Stomach (tissue), 8 donors: ENCODE measurements at regions not wholly inside any gene's neighbourhood (a gene's known extent, or its start where the extent isn't known, plus 50 kb on each side); places are given as distances from the start of the nearest gene placed in this dataset.
"Not testable (repeated sequence)": the region's sequence is repeated elsewhere in the genome, so short reads cannot be mapped to it uniquely, and the experiment has no call there.

Experiments
- DNase-seq, 2 donors: peaks; one replicate each; pipeline versions ENCODE4 v3.0.0 to v3.0.0-alpha.2; 2013 to 2019
- H3K27ac ChIP-seq, 5 donors: fragments of 200-600 bp in 4 of 5; sonication (generic) in 4 of 5; one replicate each; pipeline ENCODE4 v1.5.1; 2013 to 2019; ENCODE audit warnings: mild to moderate bottlenecking in 1 of 5, moderate library complexity in 1 of 5
- H3K27me3 ChIP-seq, 3 donors: fragments of 200-600 bp; sonication (generic); one replicate each; pipeline ENCODE4 v1.5.1; 2017 to 2019; ENCODE audit warnings: mixed run types in 1 of 3
- H3K36me3 ChIP-seq, 4 donors: fragments of 200-600 bp; sonication (generic); 1 replicate in 3 of 4; 2 replicates in 1 of 4; pipeline ENCODE4 v1.5.1; 2016 to 2019
- H3K4me1 ChIP-seq, 4 donors: fragments of 200-600 bp; sonication (generic); one replicate each; pipeline ENCODE4 v1.5.1; 2016 to 2019
- H3K4me3 ChIP-seq, 4 donors: fragments of 200-600 bp; sonication (generic) in 3 of 4; one replicate each; pipeline ENCODE4 v1.5.1; 2016 to 2019; ENCODE audit warnings: mild to moderate bottlenecking in 1 of 4
- H3K9me3 ChIP-seq, 4 donors: fragments of 200-600 bp; sonication (generic); one replicate each; pipeline ENCODE4 v1.5.1; 2016 to 2019
- EP300 ChIP-seq: sonication (generic); formaldehyde crosslinking; IDR thresholded peaks from one replicate; pipeline ENCODE4 v1.6.1; 2017; ENCODE audit warnings: antibody characterized with exemption
- POLR2A ChIP-seq, 4 donors: fragments of 450-650 bp; IDR thresholded peaks; one replicate each; pipeline ENCODE4 v1.6.1; 2016; ENCODE audit warnings: antibody characterized with exemption in 4 of 4, control low read depth in 2 of 4, mild to moderate bottlenecking in 1 of 4, moderate library complexity in 1 of 4
- POLR2AphosphoS5 ChIP-seq, 3 donors: sonication (generic); formaldehyde crosslinking; IDR thresholded peaks; one replicate each; pipeline ENCODE4 v1.6.1; 2016; ENCODE audit warnings: antibody characterized with exemption in 3 of 3
- WGBS, 5 donors: extraction: QIAGEN DNeasy Blood & Tissue Kit in 3 of 5; methylation state at CpG; one replicate each; pipeline versions ENCODE4 v1.1.5 to v1.1.7; 2013 to 2018; 5-methylcytosine and 5-hydroxymethylcytosine counted together
- intact Hi-C: fragments of 100-400 bp; cut with DNase I; formaldehyde crosslinking; loops from one replicate; pipeline ENCODE4 v1.15.1; 2023; ENCODE audit warnings: low total_unique reads
- TF ChIP-seq, protein P1 (sequence below), 7 experiments: fragments of 450-650 bp in 4 of 7; fragments of 200-600 bp in 3 of 7; sonication (generic) in 3 of 7; IDR thresholded peaks; one replicate each; pipeline ENCODE4 v1.5.1; 2016 to 2019; ENCODE audit warnings: antibody characterized with exemption in 7 of 7, control low read depth in 2 of 7, mild to moderate bottlenecking in 1 of 7
- donor health status: healthy with polysubstance abuse.
- donor health status: Bipolar disorder and iron deficiency.
- donor health status: healthy.

DNA sequence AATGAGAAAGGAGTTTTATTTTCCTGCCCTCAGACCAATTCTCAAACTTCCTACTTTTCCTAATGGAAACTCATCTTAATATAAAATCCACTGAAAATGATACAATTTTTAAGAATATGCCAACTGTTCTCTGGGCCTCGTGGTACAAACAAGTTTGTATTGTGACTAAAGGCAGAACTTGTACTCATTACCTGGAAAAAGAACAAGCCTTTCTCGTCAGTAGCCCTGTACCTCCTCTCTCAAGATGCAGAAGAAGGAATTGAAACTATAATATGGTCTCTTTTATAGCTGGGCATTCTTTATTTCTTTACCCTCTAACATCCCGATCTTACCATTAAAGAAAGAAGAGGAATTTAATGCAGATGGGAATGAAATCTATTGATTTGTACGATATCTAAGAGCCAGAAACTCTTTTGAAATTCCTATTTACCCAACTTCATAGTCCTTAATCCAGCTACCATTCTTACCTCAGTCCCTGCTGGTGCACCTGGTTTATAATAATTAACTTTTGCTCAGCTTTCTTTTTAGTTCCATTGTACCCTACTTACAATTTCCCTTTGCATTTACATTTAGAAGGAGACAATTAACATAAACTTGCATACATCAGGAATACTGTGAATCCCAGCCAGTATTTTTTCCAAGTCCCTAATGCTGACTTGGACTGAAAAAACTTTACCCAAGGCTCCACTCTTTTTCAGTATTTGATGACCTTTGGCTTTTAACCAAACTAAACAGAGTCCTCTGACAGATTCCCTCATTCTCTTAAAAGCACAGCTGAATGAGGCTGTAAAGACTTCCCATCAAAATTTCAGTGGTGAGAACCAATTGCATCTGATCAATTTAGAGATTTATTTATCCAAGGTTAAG lies 1162.4 kb downstream of the BRINP3 start:
- intact Hi-C loops: no loop called here
- WGBS, 5 donors: 65 to 72% (median 67%) methylated on average over 4 of the region's 4 CpGs
- H3K9me3 ChIP-seq: no peaks in the 10 kb centered on the region

DNA sequence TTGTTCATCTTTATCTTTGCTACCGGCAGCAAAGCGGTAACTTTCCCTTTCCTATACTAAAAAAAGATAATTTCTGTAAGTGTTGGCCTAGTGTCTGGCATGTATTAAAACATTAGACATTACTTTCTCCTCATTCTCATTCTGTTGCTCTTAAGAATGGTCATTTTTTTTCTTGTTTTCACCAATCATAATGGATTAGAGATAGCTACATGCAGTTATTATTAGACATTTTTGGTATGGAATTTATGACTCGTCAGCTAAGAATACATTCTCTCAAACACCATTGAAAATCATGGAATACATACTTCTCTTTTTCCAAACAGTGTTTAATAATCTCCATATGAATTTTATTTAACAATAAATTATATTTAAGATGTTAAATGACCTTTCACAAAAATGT lies 1154.6 kb downstream of the BRINP3 start:
- no peaks in the 10 kb centered on the region for H3K4me1 ChIP-seq
- DNase-seq: no peak
- TF ChIP-seq POLR2AphosphoS5 (IDR thresholded peaks at IDR 0.05) (no peak), EP300 (no peak), POLR2A (IDR thresholded peaks at IDR 0.05) (no peak)
- TF ChIP-seq, protein P1, sequence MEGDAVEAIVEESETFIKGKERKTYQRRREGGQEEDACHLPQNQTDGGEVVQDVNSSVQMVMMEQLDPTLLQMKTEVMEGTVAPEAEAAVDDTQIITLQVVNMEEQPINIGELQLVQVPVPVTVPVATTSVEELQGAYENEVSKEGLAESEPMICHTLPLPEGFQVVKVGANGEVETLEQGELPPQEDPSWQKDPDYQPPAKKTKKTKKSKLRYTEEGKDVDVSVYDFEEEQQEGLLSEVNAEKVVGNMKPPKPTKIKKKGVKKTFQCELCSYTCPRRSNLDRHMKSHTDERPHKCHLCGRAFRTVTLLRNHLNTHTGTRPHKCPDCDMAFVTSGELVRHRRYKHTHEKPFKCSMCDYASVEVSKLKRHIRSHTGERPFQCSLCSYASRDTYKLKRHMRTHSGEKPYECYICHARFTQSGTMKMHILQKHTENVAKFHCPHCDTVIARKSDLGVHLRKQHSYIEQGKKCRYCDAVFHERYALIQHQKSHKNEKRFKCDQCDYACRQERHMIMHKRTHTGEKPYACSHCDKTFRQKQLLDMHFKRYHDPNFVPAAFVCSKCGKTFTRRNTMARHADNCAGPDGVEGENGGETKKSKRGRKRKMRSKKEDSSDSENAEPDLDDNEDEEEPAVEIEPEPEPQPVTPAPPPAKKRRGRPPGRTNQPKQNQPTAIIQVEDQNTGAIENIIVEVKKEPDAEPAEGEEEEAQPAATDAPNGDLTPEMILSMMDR (IDR thresholded peaks at IDR 0.05): no peak
- H3K36me3 ChIP-seq: no peaks in the 10 kb centered on the region
- no peaks in the 10 kb centered on the region for H3K27me3 ChIP-seq
- WGBS, 5 donors: 63 to 72% (median 64%) methylated on average over 3 of the region's 3 CpGs
- H3K27ac ChIP-seq: no peak overlapping the region
- no peak overlapping the region for H3K4me3 ChIP-seq
- intact Hi-C loops: no loop called here
- H3K9me3 ChIP-seq: peaks cover 0 to 8% (median 3%) of the 10 kb centered on the region in 4 donors

More for the DNA sequence above, 1162.4 kb downstream of the BRINP3 start:
- peaks cover 0 to 8% (median 0%) of the 10 kb centered on the region in 4 donors for H3K4me1 ChIP-seq
- H3K4me3 ChIP-seq: no peak overlapping the region
- H3K36me3 ChIP-seq: no peaks in the 10 kb centered on the region
- no peak for TF ChIP-seq EP300
- TF ChIP-seq, protein P1 (IDR thresholded peaks at IDR 0.05): no peak
- no peak for TF ChIP-seq POLR2A (IDR thresholded peaks at IDR 0.05)
- TF ChIP-seq POLR2AphosphoS5 (IDR thresholded peaks at IDR 0.05): no peak
- no peaks in the 10 kb centered on the region for H3K27me3 ChIP-seq
- H3K27ac ChIP-seq: no peak overlapping the region
- DNase-seq: no peak

DNA sequence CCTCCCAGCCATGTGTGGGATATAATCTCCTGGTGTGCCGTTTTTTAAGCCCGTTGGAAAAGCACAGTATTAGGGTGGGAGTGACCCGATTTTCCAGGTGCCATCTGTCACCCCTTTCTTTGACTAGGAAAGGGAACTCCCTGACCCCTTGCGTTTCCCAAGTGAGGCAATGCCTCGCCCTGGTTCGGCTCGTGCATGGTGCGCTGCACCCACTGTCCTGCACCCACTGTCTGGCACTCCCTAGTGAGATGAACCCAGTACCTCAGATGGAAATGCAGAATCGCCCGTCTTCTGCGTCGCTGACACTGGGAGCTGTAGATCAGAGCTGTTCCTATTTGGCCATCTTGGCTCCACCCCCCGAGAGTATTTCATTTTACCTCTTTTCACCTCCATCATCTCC lies 1146.6 kb downstream of the BRINP3 start:
- H3K4me1 ChIP-seq, intact Hi-C loops, H3K27ac ChIP-seq, H3K4me3 ChIP-seq, DNase-seq, H3K27me3 ChIP-seq, H3K36me3 ChIP-seq: not testable (repeated sequence)
- H3K9me3 ChIP-seq: peaks cover 0 to 19% (median 3%) of the 10 kb centered on the region in 4 donors
- whole genome bisulfite sequencing, 5 donors: 75 to 92% (median 82%) methylated on average over 12 to 13 of the region's 13 CpGs

DNA sequence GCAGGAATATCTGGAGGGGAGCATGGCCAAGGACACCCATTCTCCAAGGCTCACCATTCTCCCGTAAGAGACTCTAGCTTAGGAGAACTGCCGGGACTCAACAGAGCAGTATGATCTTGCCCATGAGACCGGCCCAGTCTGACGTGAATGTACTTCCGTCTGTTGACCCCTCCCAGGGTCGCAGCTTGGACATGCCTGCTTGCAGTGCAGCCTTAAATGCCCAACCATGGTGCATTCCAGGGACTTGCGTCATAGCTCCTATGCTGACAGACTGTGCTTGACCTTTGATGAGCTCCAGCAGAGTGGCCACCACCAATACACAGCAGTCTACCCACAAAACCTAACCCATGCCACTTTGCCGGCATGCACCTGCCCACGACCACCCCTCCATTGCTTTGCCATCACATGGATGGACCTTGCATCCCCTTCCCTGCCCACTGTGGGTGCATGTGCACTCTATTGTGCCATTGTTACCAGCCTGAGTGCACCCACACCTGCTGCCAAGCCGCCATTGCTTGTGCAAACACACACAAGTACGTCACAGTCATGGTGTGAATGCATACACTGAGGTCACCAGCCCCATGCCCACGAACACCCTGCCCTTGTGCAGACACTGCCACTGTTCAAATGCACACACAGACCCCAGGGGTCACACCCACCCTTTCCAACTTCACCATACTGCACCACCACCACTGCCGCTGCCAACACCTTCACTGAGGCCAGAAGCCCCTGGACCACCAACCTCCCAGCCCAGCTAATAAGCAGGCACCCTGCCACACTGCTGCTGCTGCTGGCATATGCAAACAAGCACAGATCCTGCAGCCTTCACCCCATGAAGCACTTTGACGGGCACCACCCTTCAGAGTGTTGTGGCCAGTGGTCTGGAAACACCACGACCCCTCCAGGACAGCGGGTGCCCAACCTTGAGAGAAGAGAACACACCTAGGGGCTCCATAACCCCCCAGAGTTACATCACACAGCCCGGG lies 1141.3 kb downstream of the BRINP3 start:
- WGBS, 5 donors: 90 to 93% (median 90%) methylated on average over 17 of the region's 17 CpGs
- Histone ChIP-seq H3K4me1 (no peaks in the 10 kb centered on the region), H3K9me3 (no peaks in the 10 kb centered on the region), H3K4me3 (no peak overlapping the region), H3K27ac (no peak overlapping the region), H3K27me3 (no peaks in the 10 kb centered on the region), H3K36me3 (no peaks in the 10 kb centered on the region)
- TF ChIP-seq POLR2A (IDR thresholded peaks at IDR 0.05): no peak
- TF ChIP-seq, protein P1 (IDR thresholded peaks at IDR 0.05): no peak
- TF ChIP-seq EP300: no peak
- no peak for TF ChIP-seq POLR2AphosphoS5 (IDR thresholded peaks at IDR 0.05)
- intact Hi-C loops: no loop called here
- no peak for DNase-seq
